ENCODE measurements at regions not wholly inside any gene's neighbourhood (a gene's known extent, or its start where the extent isn't known, plus 50 kb on each side); places are given as distances from the start of the nearest gene placed in this dataset.

DNA sequence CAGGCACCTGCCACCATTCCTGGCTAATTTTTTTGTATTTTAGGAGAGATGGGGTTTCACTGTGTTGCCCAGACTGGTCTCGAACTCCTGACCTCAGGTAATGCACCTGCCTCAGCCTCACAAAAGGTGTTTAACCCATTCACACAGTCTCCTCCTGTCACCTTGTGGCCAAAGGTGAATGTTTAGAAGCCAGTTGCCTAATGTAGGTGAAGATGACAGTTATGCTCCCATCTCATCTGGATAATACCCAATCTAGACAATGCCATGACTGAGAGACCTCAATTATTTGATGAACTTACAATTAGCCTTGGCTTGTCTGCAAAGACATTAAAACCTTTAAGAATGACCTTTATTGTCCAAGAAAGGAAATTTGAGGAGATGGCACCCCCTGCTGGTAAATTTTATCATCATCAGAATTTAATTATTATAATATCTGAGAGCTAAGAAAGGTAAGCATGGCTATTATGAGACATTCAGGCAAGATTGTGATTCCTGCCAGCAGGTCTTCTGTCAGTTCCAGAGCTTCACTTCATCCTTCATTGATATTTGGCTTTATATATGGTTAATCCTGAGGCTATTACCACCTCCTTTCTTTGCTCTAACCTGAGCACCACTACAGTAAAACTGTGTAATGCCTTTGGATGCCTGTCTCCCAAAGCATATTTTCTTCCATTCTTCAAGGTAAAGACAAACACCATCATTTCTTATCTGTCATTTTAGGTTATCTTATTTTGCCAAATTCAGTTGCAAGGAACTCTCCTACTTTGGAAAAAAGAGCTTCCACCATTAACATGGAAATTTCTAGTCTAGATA is 117.6 kb downstream of the FAM124B start:
- Histone ChIP-seq H3K27me3 (ENCODE audit: control insufficient read depth, insufficient read depth, low read length) (no peaks in the 10 kb centered on the region), H3K36me3 (ENCODE audit: control insufficient read depth, insufficient read depth, low read length) (no peaks in the 10 kb centered on the region), H3K4me3 (ENCODE audit: low read depth, low read length) (no peak overlapping the region)
- TF ChIP-seq, protein P1, sequence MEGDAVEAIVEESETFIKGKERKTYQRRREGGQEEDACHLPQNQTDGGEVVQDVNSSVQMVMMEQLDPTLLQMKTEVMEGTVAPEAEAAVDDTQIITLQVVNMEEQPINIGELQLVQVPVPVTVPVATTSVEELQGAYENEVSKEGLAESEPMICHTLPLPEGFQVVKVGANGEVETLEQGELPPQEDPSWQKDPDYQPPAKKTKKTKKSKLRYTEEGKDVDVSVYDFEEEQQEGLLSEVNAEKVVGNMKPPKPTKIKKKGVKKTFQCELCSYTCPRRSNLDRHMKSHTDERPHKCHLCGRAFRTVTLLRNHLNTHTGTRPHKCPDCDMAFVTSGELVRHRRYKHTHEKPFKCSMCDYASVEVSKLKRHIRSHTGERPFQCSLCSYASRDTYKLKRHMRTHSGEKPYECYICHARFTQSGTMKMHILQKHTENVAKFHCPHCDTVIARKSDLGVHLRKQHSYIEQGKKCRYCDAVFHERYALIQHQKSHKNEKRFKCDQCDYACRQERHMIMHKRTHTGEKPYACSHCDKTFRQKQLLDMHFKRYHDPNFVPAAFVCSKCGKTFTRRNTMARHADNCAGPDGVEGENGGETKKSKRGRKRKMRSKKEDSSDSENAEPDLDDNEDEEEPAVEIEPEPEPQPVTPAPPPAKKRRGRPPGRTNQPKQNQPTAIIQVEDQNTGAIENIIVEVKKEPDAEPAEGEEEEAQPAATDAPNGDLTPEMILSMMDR (IDR thresholded peaks at IDR 0.05; ENCODE audit: insufficient read depth, low read length, poor library complexity, severe bottlenecking): peak; percentile 55
- no peak for DNase-seq (ENCODE audit: low read depth)

DNA sequence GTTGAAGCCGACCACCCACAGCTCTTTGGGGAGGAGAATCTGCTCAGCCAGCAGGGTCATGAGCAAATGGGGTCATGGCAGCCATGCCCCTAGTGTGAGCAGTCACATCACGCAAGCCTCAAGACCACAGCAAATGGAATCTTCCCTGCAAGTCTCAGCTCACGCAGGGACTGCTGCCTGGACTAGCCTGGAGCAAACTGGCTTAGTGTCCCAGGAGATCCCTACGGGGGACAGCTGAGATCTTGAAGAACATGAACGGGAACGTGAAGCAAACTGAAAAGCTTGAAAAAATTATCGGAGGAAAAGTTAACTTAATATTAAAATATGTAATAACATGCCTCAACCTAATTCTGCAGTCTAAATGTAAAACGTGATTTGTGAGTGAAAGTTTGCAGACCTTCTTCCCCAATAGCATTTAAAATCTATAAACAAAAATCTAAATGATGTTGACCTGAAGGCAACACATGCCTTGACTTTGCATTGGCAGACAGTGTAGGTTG is 118.4 kb downstream of the FAM124B start:
- H3K36me3 ChIP-seq (ENCODE audit: control insufficient read depth, insufficient read depth, low read length): no peaks in the 10 kb centered on the region
- TF ChIP-seq, protein P1 (IDR thresholded peaks at IDR 0.05; ENCODE audit: insufficient read depth, low read length, poor library complexity, severe bottlenecking): no peak
- no peak overlapping the region for H3K4me3 ChIP-seq (ENCODE audit: low read depth, low read length)
- DNase-seq (ENCODE audit: low read depth): no peak
- no peaks in the 10 kb centered on the region for H3K27me3 ChIP-seq (ENCODE audit: control insufficient read depth, insufficient read depth, low read length)

DNA sequence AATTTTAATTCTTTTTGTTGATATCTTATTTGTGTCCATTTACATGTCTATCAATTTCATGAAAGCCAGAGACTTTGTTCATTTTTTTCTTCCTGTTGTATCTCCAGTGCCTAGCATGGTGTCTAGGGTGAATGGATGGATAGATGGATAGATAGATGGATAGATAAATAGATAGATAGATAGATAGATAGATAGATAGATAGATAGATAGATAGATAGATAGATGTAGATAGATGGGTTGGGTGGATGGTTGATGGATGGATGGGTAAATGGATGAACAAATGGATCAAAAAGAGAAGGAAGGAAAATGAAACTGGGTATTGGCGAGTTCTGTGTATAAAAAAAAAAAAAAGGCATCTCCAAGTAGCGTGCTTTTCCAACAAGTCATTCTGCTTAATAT is 120.5 kb downstream of the FAM124B start:
- TF ChIP-seq, protein P1 (IDR thresholded peaks at IDR 0.05; ENCODE audit: insufficient read depth, low read length, poor library complexity, severe bottlenecking): no peak

DNA sequence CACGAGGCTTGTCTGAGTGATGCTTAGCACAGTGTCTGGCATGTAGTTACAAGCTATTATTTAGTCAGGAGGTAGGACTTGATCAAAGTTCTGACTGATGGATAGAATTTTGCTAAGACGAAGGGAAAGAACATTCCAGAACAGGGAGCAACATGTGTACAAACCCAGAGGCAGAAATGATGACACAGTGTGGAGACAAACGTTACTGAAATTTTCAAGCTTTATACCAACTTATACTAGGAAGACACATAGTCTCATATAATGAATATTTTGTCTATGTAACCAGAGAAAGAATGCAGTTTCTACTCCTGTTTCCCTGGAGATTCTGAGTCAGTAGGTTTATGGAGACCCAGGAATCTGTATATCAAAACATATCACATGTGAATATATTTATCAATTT is 123.4 kb downstream of the FAM124B start:
- Histone ChIP-seq H3K4me3 (ENCODE audit: low read depth, low read length) (no peak overlapping the region), H3K36me3 (ENCODE audit: control insufficient read depth, insufficient read depth, low read length) (no peaks in the 10 kb centered on the region), H3K27me3 (ENCODE audit: control insufficient read depth, insufficient read depth, low read length) (no peaks in the 10 kb centered on the region)
- no peak for DNase-seq (ENCODE audit: low read depth)
- TF ChIP-seq, protein P1 (IDR thresholded peaks at IDR 0.05; ENCODE audit: insufficient read depth, low read length, poor library complexity, severe bottlenecking): no peak

More for the DNA sequence above, 120.5 kb downstream of the FAM124B start:
- no peaks in the 10 kb centered on the region for H3K27me3 ChIP-seq (ENCODE audit: control insufficient read depth, insufficient read depth, low read length)
- no peak overlapping the region for H3K4me3 ChIP-seq (ENCODE audit: low read depth, low read length)
- DNase-seq (ENCODE audit: low read depth): no peak
- H3K36me3 ChIP-seq (ENCODE audit: control insufficient read depth, insufficient read depth, low read length): no peaks in the 10 kb centered on the region

DNA sequence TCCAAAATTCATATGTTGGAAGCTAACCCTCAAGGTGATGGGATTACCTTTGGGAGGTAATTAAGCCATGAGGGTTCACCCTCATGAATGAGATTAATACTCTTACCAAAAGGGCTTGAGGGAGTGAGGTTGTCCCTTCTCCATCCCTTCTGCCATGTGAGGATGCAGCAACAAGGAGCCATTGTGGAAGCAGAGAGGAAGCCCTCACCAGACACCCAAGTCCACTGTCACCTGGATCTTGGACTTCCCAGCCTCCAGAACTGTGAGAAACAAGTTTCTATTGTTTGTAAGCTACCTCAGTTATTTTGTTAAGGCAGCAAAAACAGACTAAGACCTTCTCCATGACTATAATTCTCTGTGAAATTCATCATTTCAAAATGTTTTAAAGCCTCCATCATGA is 125.7 kb downstream of the FAM124B start:
- TF ChIP-seq, protein P1 (IDR thresholded peaks at IDR 0.05; ENCODE audit: insufficient read depth, low read length, poor library complexity, severe bottlenecking): no peak
- no peak for DNase-seq (ENCODE audit: low read depth)
- Histone ChIP-seq H3K36me3 (ENCODE audit: control insufficient read depth, insufficient read depth, low read length) (no peaks in the 10 kb centered on the region), H3K27me3 (ENCODE audit: control insufficient read depth, insufficient read depth, low read length) (no peaks in the 10 kb centered on the region), H3K4me3 (ENCODE audit: low read depth, low read length) (no peak overlapping the region)

All from kidney epithelial cell (primary cell).